Stimulated activated CD4-positive, alpha-beta T cell treated with anti-CD3 and anti-CD28 coated beads, Interleukin-1b, Interleukin-23, amount 100 ng/mL, for 24 hours (primary cell): ENCODE measurements at regions not wholly inside any gene's neighbourhood (a gene's known extent, or its start where the extent isn't known, plus 50 kb on each side); places are given as distances from the start of the nearest gene placed in this dataset.
"Not testable (repeated sequence)": the region's sequence is repeated elsewhere in the genome, so short reads cannot be mapped to it uniquely, and the experiment has no call there.

ENCODE experiments used
- DNase-seq, 4 experiments: peaks; one replicate each; pipeline ENCODE4 v3.0.0-alpha.2; 2020; ENCODE audit warnings: low read depth in 4 of 4, low spot score in 1 of 4

GRCh38 chr17:53635444-53635843 is 187.3 kb upstream of the KIF2B start:
- no peak for DNase-seq

DNA sequence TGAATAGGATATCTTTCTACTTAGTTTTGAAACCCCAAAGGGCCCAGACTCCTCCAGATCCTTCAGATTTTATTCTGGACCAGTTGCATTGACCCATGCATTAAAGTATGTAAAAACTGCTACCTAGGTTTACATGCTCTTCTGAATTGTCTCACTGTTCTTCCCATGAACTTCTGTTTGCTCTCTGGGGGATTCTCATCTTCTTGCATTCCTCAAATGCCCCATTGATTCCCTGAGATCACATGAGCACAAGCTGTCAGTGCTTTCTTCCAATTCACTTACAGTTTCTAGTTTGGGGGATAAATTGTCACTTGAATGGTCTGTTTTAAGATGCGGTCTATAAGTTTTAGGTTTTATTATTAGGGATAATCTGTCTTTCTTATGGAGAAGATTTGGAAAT is 188.9 kb upstream of the KIF2B start:
- DNase-seq, result no peak

DNA sequence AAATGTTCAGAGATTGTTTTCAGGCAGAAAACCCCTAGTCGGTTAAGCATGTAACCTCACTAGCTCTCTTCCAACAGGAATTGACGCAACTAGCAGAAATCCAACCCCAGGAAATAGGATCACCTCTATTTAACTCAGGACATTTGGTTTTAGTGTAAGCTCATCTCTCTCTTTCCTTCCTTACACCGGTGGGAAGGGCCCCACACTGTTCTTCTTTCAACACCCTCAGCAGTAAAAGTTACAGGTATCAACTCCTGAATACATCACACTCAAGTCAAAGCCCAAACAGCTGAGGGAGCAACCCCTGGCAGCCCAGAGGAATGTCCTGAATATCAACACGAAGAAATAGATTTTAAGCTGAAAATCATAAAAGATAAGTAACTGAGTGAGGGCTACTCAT is 191.2 kb upstream of the KIF2B start:
- no peak for DNase-seq

- DNase-seq, result no peak
These were observed 192.1 kb upstream of the KIF2B start for GRCh38 chr17:53630638-53631037.

- no peak for DNase-seq
These were observed 192.6 kb upstream of the KIF2B start for GRCh38 chr17:53630115-53630514.

GRCh38 chr17:53629188-53629587 is 193.5 kb upstream of the KIF2B start:
- DNase-seq, result no peak

- no peak for DNase-seq
These were observed 194.7 kb upstream of the KIF2B start for GRCh38 chr17:53628011-53628410.

GRCh38 chr17:53627511-53627910 is 195.2 kb upstream of the KIF2B start:
- no peak for DNase-seq

DNA sequence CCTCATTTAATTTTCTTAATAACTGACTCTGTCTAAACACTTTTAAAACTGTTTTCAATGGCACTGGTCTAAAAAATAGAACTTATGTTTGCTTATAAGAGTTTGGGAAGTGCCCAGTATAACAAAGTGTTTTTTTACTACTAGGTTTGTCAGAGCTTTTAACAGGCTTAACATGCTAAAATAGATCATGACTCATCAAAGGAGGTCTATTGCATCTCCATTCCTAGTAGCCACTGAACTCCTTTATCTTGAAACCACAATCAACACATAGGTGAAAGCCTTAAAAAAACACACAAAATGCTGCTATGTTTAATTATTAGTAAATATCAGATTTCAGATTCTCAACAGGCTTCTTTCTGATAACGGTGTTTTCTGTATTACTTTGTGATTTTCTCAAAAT is 196.4 kb upstream of the KIF2B start:
- DNase-seq, result no peak

DNA sequence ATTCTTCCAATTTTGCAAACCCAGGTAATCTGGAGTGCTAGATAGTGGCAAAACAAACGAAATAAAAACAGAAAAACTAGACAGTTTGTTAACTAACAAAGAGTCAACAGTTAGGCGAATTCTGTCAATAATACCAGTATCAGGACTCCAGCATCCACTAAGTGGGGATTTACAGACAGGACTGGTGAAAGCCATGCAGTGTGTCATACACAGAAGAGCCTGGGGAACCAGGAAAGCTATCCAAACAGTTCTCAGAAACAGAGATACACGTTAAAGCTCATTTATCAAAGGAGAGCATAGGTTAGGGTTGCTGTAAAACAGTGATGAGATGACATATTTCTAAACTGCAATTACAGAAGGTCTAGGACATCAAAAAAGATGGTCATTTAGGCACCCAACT is 203.7 kb upstream of the KIF2B start:
- no peak for DNase-seq

- not testable (repeated sequence) for DNase-seq
These were observed 214.5 kb upstream of the KIF2B start for GRCh38 chr17:53608208-53608607.

DNA sequence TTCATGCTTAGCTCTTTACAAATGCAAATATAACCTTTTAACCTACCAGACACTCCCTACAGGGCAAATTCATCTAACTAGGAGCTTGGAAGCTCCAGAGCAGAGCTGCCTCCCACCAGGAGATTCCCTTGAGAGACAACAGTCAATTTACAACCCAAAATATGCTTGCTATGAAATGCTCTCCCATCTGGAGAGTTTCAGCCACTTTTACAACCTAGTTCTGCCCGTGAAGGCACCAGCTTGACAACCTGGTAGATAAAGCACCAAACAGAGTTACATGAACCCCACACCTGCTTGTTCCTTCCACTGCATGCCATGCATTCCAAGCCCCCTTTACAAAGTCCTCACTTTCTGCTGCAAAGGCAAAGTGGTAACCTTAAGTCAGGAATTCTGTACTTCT is 215.3 kb upstream of the KIF2B start:
- no peak for DNase-seq

GRCh38 chr17:53588317-53588716 is 234.4 kb upstream of the KIF2B start:
- no peak for DNase-seq

DNA sequence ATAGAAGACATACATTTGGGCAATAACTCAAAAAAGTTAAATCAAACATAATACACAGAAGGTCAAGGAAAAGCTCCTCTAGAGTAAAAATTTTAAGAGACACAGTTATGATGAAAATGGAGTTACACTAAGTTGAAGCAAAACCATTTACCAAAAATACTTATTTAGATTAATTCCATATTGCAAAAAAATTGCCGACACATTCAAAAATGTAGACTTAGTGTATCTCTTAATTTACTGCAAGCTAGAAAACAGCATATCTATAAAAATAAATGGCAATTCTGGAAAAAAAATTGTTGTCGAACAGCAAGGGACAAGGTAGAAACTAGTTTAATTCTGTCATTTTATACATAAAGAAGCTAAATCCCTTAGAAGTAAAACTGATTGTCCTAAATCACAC is 248.7 kb upstream of the KIF2B start:
- no peak for DNase-seq

GRCh38 chr17:53571342-53571741 is 251.4 kb upstream of the KIF2B start:
- DNase-seq, result no peak

GRCh38 chr17:53570731-53571130 is 252.0 kb upstream of the KIF2B start:
- no peak for DNase-seq

GRCh38 chr17:53560953-53561352 is 261.8 kb upstream of the KIF2B start:
- DNase-seq, result no peak

- no peak for DNase-seq
These were observed 274.5 kb upstream of the KIF2B start for GRCh38 chr17:53548252-53548651.

- no peak for DNase-seq
These were observed 279.3 kb upstream of the KIF2B start for GRCh38 chr17:53543472-53543871.

- DNase-seq, result no peak
These were observed 284.6 kb upstream of the KIF2B start for GRCh38 chr17:53538129-53538617.

DNA sequence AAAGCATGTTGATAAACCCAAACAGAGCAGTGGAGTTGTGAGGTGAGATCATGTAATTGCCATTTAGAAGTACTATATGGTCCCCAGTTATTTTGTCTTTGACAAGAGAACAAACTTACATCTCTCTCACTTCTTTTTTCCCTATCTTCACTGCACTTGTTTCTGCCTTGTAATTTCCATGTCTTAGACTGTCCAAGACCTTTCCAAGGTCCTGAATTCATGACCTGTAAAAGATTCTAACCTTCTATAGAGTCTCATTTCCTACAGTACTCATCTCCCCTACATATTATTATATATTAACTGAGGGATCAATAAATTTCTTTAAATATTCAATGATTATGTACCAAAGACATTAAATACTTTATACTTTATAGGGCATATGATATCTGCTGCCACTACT is 295.3 kb upstream of the KIF2B start:
- DNase-seq, result no peak

GRCh38 chr17:53525590-53525989 is 297.1 kb upstream of the KIF2B start:
- no peak for DNase-seq

DNA sequence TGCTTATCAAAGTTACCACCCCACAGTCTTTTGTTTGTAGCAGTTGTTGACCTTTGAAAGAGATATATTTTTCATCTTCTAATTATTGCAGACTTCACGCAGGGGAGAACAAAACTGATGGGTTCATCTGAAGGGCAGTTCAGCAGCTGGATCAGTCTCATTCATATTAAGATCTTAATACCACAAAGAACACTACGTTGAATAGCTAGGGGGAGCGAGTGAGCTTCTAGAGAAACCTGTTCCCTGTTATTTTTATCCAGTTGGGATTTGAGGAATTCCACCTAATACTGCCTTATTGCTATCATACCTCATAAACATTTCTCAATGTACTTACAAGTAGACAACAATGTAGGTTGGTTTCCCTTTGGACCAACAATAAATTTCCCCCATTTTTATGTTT is 306.1 kb upstream of the KIF2B start:
- DNase-seq, result no peak

- no peak for DNase-seq
These were observed 323.4 kb upstream of the KIF2B start for GRCh38 chr17:53499277-53499676.
